Stimulated activated CD8-positive, alpha-beta memory T cell treated with anti-CD3 and anti-CD28 coated beads, Interleukin-15, amount 100 ng/mL, for 1 hour (primary cell): ENCODE measurements at regions not wholly inside any gene's neighbourhood (a gene's known extent, or its start where the extent isn't known, plus 50 kb on each side); places are given as distances from the start of the nearest gene placed in this dataset.

Experiments used
- DNase-seq: peaks from one replicate; pipeline ENCODE4 v3.0.0-alpha.2; 2020; ENCODE audit warnings: low read depth

GRCh38 chr16:7093511-7093910 lies 239.1 kb upstream of the RBFOX1 start:
- DNase-seq: no peak

DNA sequence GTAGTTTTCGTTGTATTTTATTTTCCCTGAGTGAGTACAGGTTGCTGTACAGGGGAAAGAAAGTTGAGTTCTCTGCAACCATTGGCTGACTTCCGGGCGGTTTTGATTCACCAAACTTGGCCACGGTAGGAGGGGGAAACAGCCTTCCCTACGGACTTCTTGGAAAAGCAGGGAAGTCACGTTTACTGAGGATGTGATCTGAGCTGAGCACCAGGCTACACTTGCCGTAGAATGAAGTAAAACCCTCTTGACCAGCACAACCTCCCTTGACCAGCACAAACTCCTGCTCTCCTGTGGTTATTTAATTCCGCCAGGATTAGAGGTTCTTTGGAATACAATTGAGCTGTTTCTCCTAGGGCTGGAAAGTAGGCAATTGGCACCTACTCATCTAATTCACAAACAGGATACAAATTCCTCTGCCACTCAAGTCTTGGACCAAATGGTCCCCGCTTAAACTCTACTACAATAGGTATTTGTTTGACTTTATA lies 242.0 kb upstream of the RBFOX1 start:
- DNase-seq: no peak

- DNase-seq: no peak
Measured at GRCh38 chr16:7089751-7090150, 242.9 kb upstream of the RBFOX1 start.

GRCh38 chr16:7088711-7089110 lies 243.9 kb upstream of the RBFOX1 start:
- DNase-seq: no peak

- no peak for DNase-seq
Measured at GRCh38 chr16:7086822-7087616, 245.6 kb upstream of the RBFOX1 start.

GRCh38 chr16:7085776-7086175 lies 246.9 kb upstream of the RBFOX1 start:
- no peak for DNase-seq

GRCh38 chr16:7083096-7083495 lies 249.5 kb upstream of the RBFOX1 start:
- no peak for DNase-seq

GRCh38 chr16:7077636-7078035 lies 255.0 kb upstream of the RBFOX1 start:
- no peak for DNase-seq

DNA sequence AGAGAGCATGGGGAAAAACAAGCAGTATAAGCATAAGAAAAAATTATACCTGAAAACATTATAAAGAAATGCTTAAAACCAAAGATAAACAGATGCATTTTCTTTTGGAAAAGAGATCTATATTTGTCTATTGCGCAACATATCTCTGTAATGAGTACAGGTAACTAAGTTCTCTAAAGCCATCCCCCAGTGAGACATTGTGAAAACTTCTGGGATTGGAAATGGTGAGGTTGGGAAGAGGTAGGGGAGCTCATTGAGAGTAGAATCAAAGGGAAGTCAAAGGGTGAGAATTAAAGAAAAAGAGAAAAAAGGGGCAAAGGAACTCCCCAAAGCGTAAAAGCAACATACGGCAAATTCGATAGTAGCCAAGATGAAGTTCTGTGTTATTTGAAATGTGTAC lies 257.9 kb upstream of the RBFOX1 start:
- DNase-seq: no peak

DNA sequence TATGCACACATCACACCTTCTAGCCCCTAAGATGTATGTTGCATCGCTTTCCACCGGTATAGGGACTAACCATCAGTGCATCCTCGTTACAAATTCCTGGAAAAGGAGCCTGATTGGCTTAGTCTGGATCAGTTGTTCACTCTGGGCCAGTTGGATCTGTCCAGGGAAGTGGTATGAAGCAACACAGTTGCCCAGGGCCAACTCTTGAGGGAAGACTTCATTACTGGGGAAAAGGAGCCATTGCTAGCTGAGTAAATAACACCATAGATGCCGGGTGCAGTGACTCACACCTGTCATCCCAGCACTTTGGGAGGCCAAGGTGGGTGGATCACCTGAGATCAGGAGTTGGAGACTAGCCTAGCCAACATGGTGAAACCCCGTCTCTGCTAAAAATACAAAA lies 275.2 kb upstream of the RBFOX1 start:
- DNase-seq: no peak

GRCh38 chr16:7055443-7055842 lies 277.2 kb upstream of the RBFOX1 start:
- DNase-seq: no peak

DNA sequence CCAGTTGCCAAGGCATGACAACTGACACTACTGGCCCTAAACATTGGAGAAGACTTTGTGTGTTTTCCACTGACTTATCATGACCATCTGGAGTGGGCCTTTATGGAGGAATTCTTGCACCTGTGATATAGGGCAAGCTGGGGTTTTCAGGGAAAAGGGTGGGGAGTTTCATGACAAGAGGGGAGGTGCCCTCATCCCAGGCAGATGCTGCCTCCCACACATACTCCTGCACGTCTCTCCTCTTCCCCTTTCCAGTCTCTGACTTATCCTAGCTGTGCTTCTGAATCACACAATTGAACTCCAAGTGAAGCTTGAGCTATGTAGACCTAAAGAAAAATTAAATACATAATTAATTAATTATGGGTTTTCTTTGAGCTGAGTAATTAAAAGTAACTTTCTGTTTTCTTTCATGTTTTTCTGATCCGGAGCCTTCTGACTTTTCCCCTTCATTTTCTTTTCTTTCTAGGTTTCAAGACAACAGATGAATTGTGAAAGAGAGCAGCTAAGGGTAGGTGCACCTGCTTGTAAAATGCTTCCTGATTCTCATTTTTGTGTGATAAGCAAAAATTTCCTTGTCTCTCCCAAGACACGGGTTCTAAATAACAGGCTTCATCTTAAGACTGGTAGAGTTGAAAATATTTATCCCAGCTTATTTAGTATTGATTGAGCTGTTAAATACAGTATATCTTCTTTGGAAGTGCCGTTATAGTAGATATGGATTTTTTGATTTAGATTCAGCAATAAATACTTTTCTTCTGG lies 280.9 kb upstream of the RBFOX1 start:
- no peak for DNase-seq

- DNase-seq: no peak
Measured at GRCh38 chr16:7044331-7044730, 288.3 kb upstream of the RBFOX1 start.

DNA sequence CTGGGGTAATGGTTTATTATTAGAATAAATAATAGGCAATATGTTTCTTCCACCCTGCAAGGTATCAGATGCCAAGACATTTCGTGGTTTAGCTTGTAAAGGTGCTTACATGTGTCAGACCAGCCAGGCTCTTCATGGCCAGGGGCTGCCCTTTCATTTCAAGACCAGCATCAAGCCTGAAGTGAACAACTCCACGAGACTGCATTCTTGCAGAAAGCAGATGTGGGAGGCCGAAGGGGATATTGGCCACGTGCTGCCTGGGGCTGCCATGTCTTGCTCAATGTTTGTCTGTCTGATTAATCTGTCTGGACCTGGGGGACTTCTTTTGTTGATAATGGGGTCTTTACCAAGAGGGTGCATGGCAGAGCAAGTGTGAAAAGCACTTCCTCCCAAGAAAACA lies 294.2 kb upstream of the RBFOX1 start:
- DNase-seq: no peak

DNA sequence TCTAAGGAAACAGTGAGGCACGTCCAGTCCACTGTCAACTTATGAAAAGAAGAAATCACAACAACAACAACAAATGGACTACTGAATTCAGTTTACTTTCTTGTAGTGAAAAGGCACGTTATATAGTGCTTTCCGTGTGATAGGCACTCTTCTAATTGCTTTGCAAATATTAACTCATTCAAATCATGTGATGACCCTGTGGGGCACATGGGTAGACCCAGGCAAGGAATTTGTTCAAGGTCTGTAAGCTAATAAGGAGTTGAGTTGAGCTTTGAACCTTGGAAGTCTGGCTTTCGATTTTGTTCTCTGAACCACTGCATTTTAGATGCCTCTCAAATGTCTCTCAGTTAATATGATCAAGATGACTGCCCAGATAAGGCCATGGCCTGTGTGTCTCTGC lies 295.1 kb upstream of the RBFOX1 start:
- no peak for DNase-seq

GRCh38 chr16:7031031-7031430 lies 301.6 kb upstream of the RBFOX1 start:
- DNase-seq: no peak

GRCh38 chr16:7027401-7027800 lies 305.2 kb upstream of the RBFOX1 start:
- DNase-seq: no peak

DNA sequence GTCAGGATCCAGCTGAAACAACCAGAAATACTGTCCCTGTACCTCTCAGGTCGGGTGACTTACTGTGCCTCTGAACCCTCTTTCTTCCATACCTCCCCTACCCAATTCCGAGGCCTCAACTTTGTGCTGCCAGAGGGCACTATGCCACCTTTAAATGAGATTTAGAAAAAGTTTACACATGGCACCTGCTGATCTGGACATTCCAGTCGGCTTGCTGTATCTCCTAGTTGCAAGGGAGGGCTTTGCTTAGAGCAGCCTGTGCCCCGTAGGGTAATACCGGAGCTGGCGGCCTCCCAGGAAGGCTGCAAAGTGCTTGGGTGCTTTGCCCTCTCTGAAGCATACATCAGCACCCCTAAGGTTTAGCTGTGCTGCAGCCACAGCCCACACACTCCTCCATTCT lies 306.0 kb upstream of the RBFOX1 start:
- DNase-seq: no peak

- no peak for DNase-seq
Measured at GRCh38 chr16:7025616-7026190, 306.9 kb upstream of the RBFOX1 start.

- no peak for DNase-seq
Measured at GRCh38 chr16:7021653-7022275, 310.9 kb upstream of the RBFOX1 start.

GRCh38 chr16:7017006-7017662 lies 315.5 kb upstream of the RBFOX1 start:
- no peak for DNase-seq

DNA sequence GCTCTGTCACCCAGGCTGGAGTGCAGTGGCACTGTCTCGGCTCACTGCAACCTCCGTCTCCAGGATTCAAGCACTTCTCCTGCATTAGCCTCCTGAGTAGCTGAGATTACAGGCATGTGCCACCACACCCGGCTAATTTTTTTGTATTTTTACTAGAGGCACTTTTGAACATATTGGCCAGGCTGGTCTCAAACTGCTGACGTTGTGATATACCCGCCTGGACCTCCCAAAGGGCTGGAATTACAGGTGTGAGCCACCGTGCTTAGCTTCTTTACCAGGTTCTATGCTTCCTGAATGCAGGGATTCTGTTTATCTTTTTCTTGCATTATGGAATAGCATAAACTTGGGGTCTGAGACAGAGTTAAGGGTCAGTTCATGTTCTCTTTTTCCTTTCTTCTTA lies 317.9 kb upstream of the RBFOX1 start:
- no peak for DNase-seq
